HG03060 (cell line): ENCODE measurements at regions not wholly inside any gene's neighbourhood (a gene's known extent, or its start where the extent isn't known, plus 50 kb on each side); places are given as distances from the start of the nearest gene placed in this dataset.
"Not testable (repeated sequence)": the region's sequence is repeated elsewhere in the genome, so short reads cannot be mapped to it uniquely, and the experiment has no call there.

Source experiments
- ATAC-seq: cut with Tn5 transposase; IDR thresholded peaks from one replicate; pipeline ENCODE4 v1.9.1; 2021; ENCODE audit warnings: low read depth, moderate number of reproducible peaks; ENCODE audit not compliant: unreplicated experiment

GRCh38 chr12:34219046-34219770 is 196.9 kb downstream of the ALG10 start:
- ATAC-seq = no peak

- not testable (repeated sequence) for ATAC-seq
Measured at GRCh38 chr12:34220079-34220478, 197.8 kb downstream of the ALG10 start.

GRCh38 chr12:34223640-34224039 is 201.3 kb downstream of the ALG10 start:
- ATAC-seq = no peak

- ATAC-seq = not testable (repeated sequence)
Measured at GRCh38 chr12:34226044-34226443, 203.7 kb downstream of the ALG10 start.

- ATAC-seq = not testable (repeated sequence)
Measured at GRCh38 chr12:34228046-34228445, 205.8 kb downstream of the ALG10 start.

GRCh38 chr12:34229033-34229432 is 206.7 kb downstream of the ALG10 start:
- ATAC-seq = not testable (repeated sequence)

- no peak for ATAC-seq
Measured at GRCh38 chr12:34233618-34234017, 211.3 kb downstream of the ALG10 start.

GRCh38 chr12:34236073-34236472 is 213.8 kb downstream of the ALG10 start:
- no peak for ATAC-seq

- ATAC-seq = no peak
Measured at GRCh38 chr12:34244608-34245007, 222.3 kb downstream of the ALG10 start.

- ATAC-seq = no peak
Measured at GRCh38 chr12:34249271-34249670, 227.0 kb downstream of the ALG10 start.

GRCh38 chr12:34251879-34252278 is 229.6 kb downstream of the ALG10 start:
- not testable (repeated sequence) for ATAC-seq

GRCh38 chr12:34253674-34254073 is 231.4 kb downstream of the ALG10 start:
- ATAC-seq = no peak

GRCh38 chr12:34257093-34257492 is 234.8 kb downstream of the ALG10 start:
- no peak for ATAC-seq

GRCh38 chr12:34262140-34262539 is 239.8 kb downstream of the ALG10 start:
- ATAC-seq = not testable (repeated sequence)

- ATAC-seq = no peak
Measured at GRCh38 chr12:34264110-34264509, 241.8 kb downstream of the ALG10 start.

GRCh38 chr12:34273703-34274102 is 251.4 kb downstream of the ALG10 start:
- ATAC-seq = not testable (repeated sequence)

GRCh38 chr12:34275129-34275528 is 252.8 kb downstream of the ALG10 start:
- ATAC-seq = no peak

- no peak for ATAC-seq
Measured at GRCh38 chr12:34286483-34286882, 264.2 kb downstream of the ALG10 start.

- no peak for ATAC-seq
Measured at GRCh38 chr12:34286934-34287333, 264.6 kb downstream of the ALG10 start.

- no peak for ATAC-seq
Measured at GRCh38 chr12:34287437-34287836, 265.1 kb downstream of the ALG10 start.

- ATAC-seq = no peak
Measured at GRCh38 chr12:34287986-34288962, 266.0 kb downstream of the ALG10 start.
